Type B pancreatic cell (in vitro differentiated cells): ENCODE measurements at regions not wholly inside any gene's neighbourhood (a gene's known extent, or its start where the extent isn't known, plus 50 kb on each side); places are given as distances from the start of the nearest gene placed in this dataset.
A peak's percentile ranks its signal among the peaks of the same experiment; 100 is the strongest.

Source experiments
- DNase-seq: peaks from one replicate; pipeline ENCODE4 v3.0.0; 2021; ENCODE audit warnings: mixed read lengths; ENCODE audit not compliant: unreplicated experiment; ENCODE audit errors: extremely low spot score
- H3K27ac Mint-ChIP-seq: 2 replicates; pipeline ENCODE4 v1.8.0; 2021; ENCODE audit warnings: mild to moderate bottlenecking, mixed read lengths
- H3K27me3 Mint-ChIP-seq: 2 replicates; pipeline ENCODE4 v1.8.0; 2021; ENCODE audit warnings: mixed read lengths
- H3K36me3 Mint-ChIP-seq: 2 replicates; pipeline ENCODE4 v1.8.0; 2021; ENCODE audit warnings: mixed read lengths
- H3K4me1 Mint-ChIP-seq: one replicate; pipeline ENCODE4 v1.8.0; 2021; ENCODE audit warnings: mixed read lengths; ENCODE audit not compliant: unreplicated experiment
- H3K4me3 Mint-ChIP-seq: 2 replicates; pipeline ENCODE4 v1.8.0; 2021; ENCODE audit warnings: mild to moderate bottlenecking, mixed read lengths
- H3K9me3 Mint-ChIP-seq: 2 replicates; pipeline ENCODE4 v1.8.0; 2021; ENCODE audit warnings: mixed read lengths
- TF ChIP-seq, protein P1 (sequence below): fragments of 200-600 bp; sonication (generic); conservative IDR thresholded peaks from 2 replicates; pipeline ENCODE4 v1.5.0; 2021; ENCODE audit warnings: antibody characterized with exemption, mild to moderate bottlenecking

DNA sequence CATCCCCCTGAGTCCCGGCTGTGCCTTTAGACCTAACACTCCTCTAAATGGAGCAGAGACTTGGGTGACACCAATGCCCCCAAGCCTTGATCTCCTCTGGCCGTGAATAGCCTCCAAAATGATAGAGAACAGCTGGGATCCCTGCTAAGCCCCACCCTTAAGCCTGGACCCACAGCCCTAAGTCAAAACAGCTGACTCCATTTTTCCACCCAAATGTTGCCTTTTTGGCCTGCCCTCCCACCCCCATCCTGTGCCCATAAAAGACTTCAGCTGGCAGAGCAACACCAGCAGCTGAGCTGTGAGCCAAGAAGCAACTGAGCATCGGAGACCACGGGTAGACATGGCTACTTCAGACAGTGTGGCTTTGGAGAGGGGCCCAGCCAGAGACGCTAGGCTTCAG is 420.8 kb downstream of the NPHP4 start:
- H3K9me3 Mint-ChIP-seq, result no peaks in the 10 kb centered on the region
- TF ChIP-seq, protein P1, sequence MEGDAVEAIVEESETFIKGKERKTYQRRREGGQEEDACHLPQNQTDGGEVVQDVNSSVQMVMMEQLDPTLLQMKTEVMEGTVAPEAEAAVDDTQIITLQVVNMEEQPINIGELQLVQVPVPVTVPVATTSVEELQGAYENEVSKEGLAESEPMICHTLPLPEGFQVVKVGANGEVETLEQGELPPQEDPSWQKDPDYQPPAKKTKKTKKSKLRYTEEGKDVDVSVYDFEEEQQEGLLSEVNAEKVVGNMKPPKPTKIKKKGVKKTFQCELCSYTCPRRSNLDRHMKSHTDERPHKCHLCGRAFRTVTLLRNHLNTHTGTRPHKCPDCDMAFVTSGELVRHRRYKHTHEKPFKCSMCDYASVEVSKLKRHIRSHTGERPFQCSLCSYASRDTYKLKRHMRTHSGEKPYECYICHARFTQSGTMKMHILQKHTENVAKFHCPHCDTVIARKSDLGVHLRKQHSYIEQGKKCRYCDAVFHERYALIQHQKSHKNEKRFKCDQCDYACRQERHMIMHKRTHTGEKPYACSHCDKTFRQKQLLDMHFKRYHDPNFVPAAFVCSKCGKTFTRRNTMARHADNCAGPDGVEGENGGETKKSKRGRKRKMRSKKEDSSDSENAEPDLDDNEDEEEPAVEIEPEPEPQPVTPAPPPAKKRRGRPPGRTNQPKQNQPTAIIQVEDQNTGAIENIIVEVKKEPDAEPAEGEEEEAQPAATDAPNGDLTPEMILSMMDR, result no peak

DNA sequence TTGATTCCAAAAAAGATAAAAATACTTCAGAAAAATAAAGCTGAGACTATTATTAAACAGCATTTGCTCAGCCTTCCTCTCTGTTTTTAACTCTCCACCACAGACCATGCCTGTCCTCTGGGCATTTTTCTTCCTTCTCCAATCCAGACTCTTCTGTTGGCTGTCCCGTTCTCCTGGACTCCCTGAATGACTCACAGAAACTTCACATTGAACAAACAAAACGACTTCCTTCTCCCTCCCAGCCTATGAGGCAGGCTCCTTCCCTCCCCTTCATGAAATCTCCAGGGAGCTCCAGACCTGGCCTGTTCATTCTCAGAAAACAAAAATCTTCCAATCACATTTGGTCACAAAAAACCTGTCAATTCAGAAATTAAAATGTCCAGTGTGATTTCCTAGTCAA is 421.3 kb downstream of the NPHP4 start:
- DNase-seq, result no peak
- no peaks in the 10 kb centered on the region for H3K36me3 Mint-ChIP-seq
- peaks cover 4% of the 10 kb centered on the region for H3K4me1 Mint-ChIP-seq
- H3K27ac Mint-ChIP-seq, result no peak overlapping the region
- H3K4me3 Mint-ChIP-seq, result no peak overlapping the region
- peaks cover 9% of the 10 kb centered on the region for H3K27me3 Mint-ChIP-seq
- H3K9me3 Mint-ChIP-seq, result no peaks in the 10 kb centered on the region
- TF ChIP-seq, protein P1, result no peak

More for the DNA sequence above, 420.8 kb downstream of the NPHP4 start:
- H3K27me3 Mint-ChIP-seq, result peaks cover 10% of the 10 kb centered on the region
- no peak overlapping the region for H3K27ac Mint-ChIP-seq
- H3K36me3 Mint-ChIP-seq, result no peaks in the 10 kb centered on the region
- H3K4me3 Mint-ChIP-seq, result no peak overlapping the region
- peak; percentile 44 for DNase-seq
- H3K4me1 Mint-ChIP-seq, result peaks cover 4% of the 10 kb centered on the region

DNA sequence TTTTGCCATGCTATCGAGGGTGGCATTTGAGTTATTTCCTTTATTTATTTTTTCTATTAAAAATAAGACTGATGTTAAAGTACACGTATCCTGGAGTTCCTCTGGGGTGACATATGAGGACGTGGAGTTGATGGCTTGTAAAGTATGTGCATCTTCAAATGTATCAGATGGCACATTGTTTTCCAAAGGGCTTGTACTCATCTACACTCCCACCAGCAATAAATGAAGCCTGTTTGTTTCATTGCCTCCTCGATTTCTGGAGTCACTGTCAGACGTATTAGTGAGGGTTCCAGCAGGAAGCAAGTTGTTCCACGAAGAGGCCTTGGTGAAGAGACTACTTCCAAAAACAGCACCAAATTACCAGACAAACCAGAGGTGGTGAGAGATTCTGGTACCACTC is 423.9 kb downstream of the NPHP4 start:
- no peak overlapping the region for H3K27ac Mint-ChIP-seq
- peaks cover 5% of the 10 kb centered on the region for H3K27me3 Mint-ChIP-seq
- DNase-seq, result no peak
- H3K36me3 Mint-ChIP-seq, result no peaks in the 10 kb centered on the region
- H3K4me1 Mint-ChIP-seq, result no peaks in the 10 kb centered on the region
- TF ChIP-seq, protein P1, result no peak
- no peak overlapping the region for H3K4me3 Mint-ChIP-seq
- H3K9me3 Mint-ChIP-seq, result no peaks in the 10 kb centered on the region

DNA sequence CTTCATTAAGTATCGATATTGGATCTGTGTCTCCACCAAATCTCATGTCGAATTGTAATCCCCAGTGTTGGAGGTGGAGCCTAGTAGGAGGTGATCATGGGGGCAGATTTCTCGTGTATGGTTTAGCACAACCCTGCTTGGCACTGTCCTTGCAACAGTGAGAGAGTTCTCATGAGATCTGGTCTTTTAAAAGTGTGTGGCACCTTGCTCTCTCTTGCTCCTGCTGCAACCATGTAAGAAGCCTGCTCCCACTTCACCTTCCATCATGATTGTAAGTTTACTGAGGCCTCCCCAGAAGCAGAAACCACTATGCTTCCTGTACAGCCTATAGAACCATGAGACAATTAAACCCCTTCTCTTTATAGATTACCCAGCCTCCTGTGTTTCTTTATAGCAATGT is 424.4 kb downstream of the NPHP4 start:
- no peaks in the 10 kb centered on the region for H3K36me3 Mint-ChIP-seq
- no peaks in the 10 kb centered on the region for H3K4me1 Mint-ChIP-seq
- TF ChIP-seq, protein P1, result no peak
- peaks cover 5% of the 10 kb centered on the region for H3K27me3 Mint-ChIP-seq
- no peak for DNase-seq
- H3K9me3 Mint-ChIP-seq, result no peaks in the 10 kb centered on the region
- H3K4me3 Mint-ChIP-seq, result no peak overlapping the region
- no peak overlapping the region for H3K27ac Mint-ChIP-seq

DNA sequence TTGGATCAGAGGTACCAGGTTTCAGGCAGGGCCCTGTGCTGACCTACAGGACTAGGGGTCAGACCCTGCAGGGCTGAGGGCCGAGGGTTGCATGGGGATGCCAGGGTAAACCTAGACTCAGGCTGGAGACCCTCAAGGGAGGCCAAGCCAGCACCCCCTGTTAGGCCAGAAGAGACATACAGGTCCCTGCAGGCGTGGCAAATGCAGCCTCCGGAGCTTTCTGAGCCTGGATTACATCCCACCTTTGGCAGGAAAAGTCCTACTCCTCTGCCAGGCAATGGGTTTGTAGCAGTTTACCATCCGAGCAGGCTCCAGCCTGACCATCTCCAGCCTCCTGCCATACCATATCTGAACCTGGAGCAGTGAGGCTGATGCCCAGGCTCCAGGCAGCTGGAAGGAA is 425.3 kb downstream of the NPHP4 start:
- H3K4me1 Mint-ChIP-seq, result no peaks in the 10 kb centered on the region
- TF ChIP-seq, protein P1, result no peak
- DNase-seq, result peak; percentile 58
- H3K36me3 Mint-ChIP-seq, result no peaks in the 10 kb centered on the region
- peaks cover 5% of the 10 kb centered on the region for H3K27me3 Mint-ChIP-seq
- no peak overlapping the region for H3K27ac Mint-ChIP-seq
- no peak overlapping the region for H3K4me3 Mint-ChIP-seq
- H3K9me3 Mint-ChIP-seq, result no peaks in the 10 kb centered on the region
